Brain microvascular endothelial cell (primary cell): ENCODE measurements at regions not wholly inside any gene's neighbourhood (a gene's known extent, or its start where the extent isn't known, plus 50 kb on each side); places are given as distances from the start of the nearest gene placed in this dataset.

ENCODE experiments used
- DNase-seq: peaks from one replicate; pipeline ENCODE4 v3.0.0-alpha.2; 2020
- H3K27ac ChIP-seq: fragments of 250-450 bp; sonication (Bioruptor Pico); 2 replicates; pipeline ENCODE4 v1.5.1; 2020; ENCODE audit warnings: mild to moderate bottlenecking, moderate library complexity
- H3K27me3 ChIP-seq: fragments of 250-450 bp; sonication (Bioruptor Pico); replicated peaks from 2 replicates; pipeline ENCODE4 v1.5.1; 2020; ENCODE audit warnings: mild to moderate bottlenecking
- H3K36me3 ChIP-seq: fragments of 250-450 bp; sonication (Bioruptor Pico); replicated peaks from 2 replicates; pipeline ENCODE4 v1.5.1; 2020; ENCODE audit warnings: mild to moderate bottlenecking
- H3K4me3 ChIP-seq: 2 replicates; pipeline ENCODE4 v1.5.1; 2011; ENCODE audit warnings: low read depth, mild to moderate bottlenecking, control low read depth, low read length, moderate library complexity
- in situ Hi-C: cut with HindIII; loops from 2 replicates; pipeline ENCODE4 v1.10.0; 2017; ENCODE audit warnings: low sequenced_read_pairs, low pct_ligation_motif_present
- TF ChIP-seq, protein P1 (sequence below): IDR thresholded peaks from 2 replicates; pipeline ENCODE4 v1.5.1; 2011; ENCODE audit warnings: low read depth, mild to moderate bottlenecking, moderate library complexity, low read length, control low read depth, inconsistent platforms; ENCODE audit errors: missing control alignments

DNA sequence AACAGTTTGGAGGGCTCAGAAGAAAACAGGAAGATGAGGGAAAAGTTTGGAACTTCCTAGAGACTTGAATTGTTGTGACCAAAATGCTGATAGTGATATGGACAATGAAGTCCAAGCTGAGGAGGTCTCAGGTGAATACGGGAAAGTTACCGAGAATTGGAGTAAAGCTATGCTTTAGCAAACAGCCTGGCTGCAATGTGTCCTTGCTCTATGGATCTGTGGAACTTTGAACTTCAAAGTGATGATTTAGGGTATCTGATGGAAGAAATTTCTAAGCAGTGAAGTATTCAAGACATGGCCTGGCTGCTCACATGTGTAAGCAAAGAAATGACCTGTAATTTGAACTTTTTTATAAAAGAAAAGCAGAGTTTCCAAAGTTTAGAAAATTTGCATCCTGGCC lies 240.2 kb upstream of the KLF14 start:
- no peaks in the 10 kb centered on the region for H3K36me3 ChIP-seq
- no peak for DNase-seq
- no peak overlapping the region for H3K27ac ChIP-seq
- H3K27me3 ChIP-seq, result no peaks in the 10 kb centered on the region
- no peak overlapping the region for H3K4me3 ChIP-seq
- in situ Hi-C loops, result no loop called here
- TF ChIP-seq, protein P1, sequence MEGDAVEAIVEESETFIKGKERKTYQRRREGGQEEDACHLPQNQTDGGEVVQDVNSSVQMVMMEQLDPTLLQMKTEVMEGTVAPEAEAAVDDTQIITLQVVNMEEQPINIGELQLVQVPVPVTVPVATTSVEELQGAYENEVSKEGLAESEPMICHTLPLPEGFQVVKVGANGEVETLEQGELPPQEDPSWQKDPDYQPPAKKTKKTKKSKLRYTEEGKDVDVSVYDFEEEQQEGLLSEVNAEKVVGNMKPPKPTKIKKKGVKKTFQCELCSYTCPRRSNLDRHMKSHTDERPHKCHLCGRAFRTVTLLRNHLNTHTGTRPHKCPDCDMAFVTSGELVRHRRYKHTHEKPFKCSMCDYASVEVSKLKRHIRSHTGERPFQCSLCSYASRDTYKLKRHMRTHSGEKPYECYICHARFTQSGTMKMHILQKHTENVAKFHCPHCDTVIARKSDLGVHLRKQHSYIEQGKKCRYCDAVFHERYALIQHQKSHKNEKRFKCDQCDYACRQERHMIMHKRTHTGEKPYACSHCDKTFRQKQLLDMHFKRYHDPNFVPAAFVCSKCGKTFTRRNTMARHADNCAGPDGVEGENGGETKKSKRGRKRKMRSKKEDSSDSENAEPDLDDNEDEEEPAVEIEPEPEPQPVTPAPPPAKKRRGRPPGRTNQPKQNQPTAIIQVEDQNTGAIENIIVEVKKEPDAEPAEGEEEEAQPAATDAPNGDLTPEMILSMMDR, result no peak

DNA sequence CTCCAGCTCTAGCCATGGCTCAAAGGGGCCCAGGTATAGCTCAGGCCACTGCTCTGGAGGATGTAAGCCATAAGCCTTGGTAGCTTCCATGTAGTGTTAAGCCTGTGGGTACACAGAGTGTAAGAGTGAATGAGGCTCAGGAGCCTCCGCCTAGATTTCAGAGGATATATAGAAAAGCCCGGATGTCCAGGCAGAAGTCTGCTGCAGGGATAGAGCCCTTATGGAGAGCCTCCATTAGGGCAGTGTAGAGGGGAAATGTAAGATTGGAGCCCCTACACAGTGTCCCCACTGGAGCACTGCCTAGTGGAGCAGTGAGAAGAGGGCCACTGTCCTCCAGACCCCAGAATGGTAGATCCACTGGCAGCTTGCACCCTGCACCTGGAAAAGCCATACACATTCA lies 240.8 kb upstream of the KLF14 start:
- in situ Hi-C loops, result no loop called here
- H3K36me3 ChIP-seq, result no peaks in the 10 kb centered on the region
- no peak overlapping the region for H3K4me3 ChIP-seq
- H3K27ac ChIP-seq, result no peak overlapping the region
- H3K27me3 ChIP-seq, result no peaks in the 10 kb centered on the region
- TF ChIP-seq, protein P1, result no peak
- DNase-seq, result no peak

DNA sequence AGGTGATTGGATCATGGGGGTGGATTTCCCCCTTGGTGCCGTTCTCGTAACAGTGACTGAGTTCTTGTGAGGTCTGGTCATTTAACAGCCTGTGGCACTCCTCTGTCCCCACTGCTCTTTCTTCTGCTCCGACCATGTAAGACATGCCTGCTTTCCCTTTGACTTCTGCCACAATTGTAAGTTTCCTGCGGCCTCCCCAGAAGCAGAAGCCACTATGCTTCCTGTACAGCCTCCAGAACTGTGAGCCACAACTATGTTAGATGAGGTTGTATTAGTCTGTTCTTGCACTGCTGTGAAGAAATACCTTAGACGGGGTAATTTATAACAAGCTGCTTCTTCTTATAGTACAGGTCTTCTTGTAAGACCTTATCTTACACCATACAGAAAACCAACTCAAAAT lies 241.7 kb upstream of the KLF14 start:
- Histone ChIP-seq H3K36me3 (no peaks in the 10 kb centered on the region), H3K4me3 (no peak overlapping the region), H3K27ac (no peak overlapping the region), H3K27me3 (no peaks in the 10 kb centered on the region)
- DNase-seq, result no peak
- TF ChIP-seq, protein P1, result no peak
- in situ Hi-C loops, result no loop called here

DNA sequence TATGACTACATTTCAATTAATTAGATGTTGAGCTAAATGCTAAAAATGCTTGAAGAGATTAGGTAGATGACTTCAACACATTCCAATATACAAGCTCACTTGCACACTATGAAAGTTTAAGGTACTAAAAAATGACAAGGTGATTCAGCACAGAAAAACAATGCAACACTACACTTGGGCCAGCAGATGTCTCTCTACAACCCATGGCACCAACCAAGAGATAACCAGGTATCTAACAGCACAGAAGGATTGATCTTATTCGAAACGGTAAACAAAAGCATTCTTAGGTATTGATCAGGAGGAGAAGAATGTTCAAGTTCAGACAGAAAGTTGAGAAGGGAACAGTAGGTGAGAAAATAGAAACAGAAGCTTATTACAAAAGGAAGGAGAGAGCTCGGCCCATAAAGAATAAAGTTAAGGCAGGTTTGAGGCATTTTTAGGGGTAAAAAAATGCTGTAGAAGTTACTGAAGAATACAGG lies 248.2 kb upstream of the KLF14 start:
- Histone ChIP-seq H3K27me3 (no peaks in the 10 kb centered on the region), H3K27ac (no peak overlapping the region), H3K36me3 (peaks cover 2% of the 10 kb centered on the region), H3K4me3 (no peak overlapping the region)
- DNase-seq, result no peak
- in situ Hi-C loops, result no loop called here
- TF ChIP-seq, protein P1, result peak; percentile 76

DNA sequence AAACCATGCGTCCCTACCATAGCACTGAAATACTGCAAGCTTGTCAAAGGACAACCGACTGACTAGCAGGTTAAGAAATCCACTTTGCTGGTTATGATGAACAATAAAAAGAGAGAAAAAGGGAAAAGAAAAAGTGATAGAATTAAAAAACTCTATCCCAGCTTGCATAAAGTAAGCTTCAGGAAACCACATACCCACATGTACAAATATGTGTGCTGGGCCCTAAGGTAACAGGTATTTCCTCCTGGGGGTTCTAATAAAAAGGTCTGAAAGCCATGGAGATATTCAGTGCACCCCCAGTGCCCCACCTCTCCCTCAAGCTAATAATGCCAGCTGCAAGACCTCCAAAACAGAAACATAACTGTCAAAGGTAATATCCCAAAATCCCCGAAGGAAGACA lies 248.6 kb upstream of the KLF14 start:
- Histone ChIP-seq H3K36me3 (peaks cover 2% of the 10 kb centered on the region), H3K4me3 (no peak overlapping the region), H3K27me3 (no peaks in the 10 kb centered on the region), H3K27ac (no peak overlapping the region)
- in situ Hi-C loops, result no loop called here
- DNase-seq, result no peak
- TF ChIP-seq, protein P1, result no peak

DNA sequence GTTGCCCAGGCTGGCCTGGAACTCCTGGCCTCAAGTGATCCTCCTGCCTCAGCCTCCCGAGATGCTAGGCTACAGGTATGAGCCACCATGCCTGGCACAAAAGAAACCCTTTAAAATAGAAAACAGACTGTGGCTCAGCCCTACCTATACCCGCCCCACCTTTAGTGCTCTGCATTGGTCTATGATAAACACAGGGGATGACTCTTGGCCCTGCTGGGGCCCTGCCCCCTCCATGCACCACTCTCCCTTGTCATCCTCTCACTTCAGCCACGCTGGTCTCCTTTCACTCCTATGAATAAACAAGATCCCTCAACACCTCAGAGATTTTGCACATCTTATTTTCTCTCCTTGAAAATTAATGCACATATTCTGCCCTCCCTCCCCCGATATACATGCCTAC lies 251.4 kb upstream of the KLF14 start:
- Histone ChIP-seq H3K36me3 (peaks cover 2% of the 10 kb centered on the region), H3K27ac (no peak overlapping the region), H3K4me3 (no peak overlapping the region), H3K27me3 (no peaks in the 10 kb centered on the region)
- DNase-seq, result no peak
- TF ChIP-seq, protein P1, result no peak
- in situ Hi-C loops, result no loop called here
